Urinary bladder (tissue), 4 donors: ENCODE measurements at regions not wholly inside any gene's neighbourhood (a gene's known extent, or its start where the extent isn't known, plus 50 kb on each side); places are given as distances from the start of the nearest gene placed in this dataset. TPM values are rescaled to one million over a fixed set of nuclear protein-coding genes. Genes with fewer than 3 reads are reported as not detected.
A peak's percentile ranks its signal among the peaks of the same experiment; 100 is the strongest.
"Not testable (repeated sequence)": the region's sequence is repeated elsewhere in the genome, so short reads cannot be mapped to it uniquely, and the experiment has no call there.

Source experiments
- DNase-seq: peaks from one replicate; pipeline ENCODE4 v3.0.0-alpha.2; 2015; ENCODE audit errors: extremely low spot score
- H3K27ac ChIP-seq: one replicate; pipeline ENCODE4 v1.5.1; 2013; ENCODE audit warnings: low read depth, mild to moderate bottlenecking, moderate library complexity
- H3K36me3 ChIP-seq: one replicate; pipeline ENCODE4 v1.6.1; 2013; ENCODE audit warnings: mild to moderate bottlenecking, moderate library complexity; ENCODE audit not compliant: insufficient read depth
- H3K4me1 ChIP-seq: one replicate; pipeline ENCODE4 v1.6.1; 2013; ENCODE audit warnings: mild to moderate bottlenecking, moderate library complexity; ENCODE audit not compliant: insufficient read depth
- H3K4me3 ChIP-seq: one replicate; pipeline ENCODE4 v1.5.1; 2013; ENCODE audit warnings: low read depth, low read length
- WGBS: extraction: QIAGEN DNeasy Blood & Tissue Kit; methylation state at CpG from one replicate; pipeline ENCODE4 v1.1.7; 2013; 5-methylcytosine and 5-hydroxymethylcytosine counted together
- small RNA-seq: library from RNA; depleted of rRNA; stranded (forward); fragments of <200 nt; gene quantifications from one replicate; pipeline ENCODE3, GENCODE V24; 2014
- donor health status: healthy with polysubstance abuse.
- donor health status: healthy.

GRCh38 chr16:29607428-29607823, 55.6 kb upstream of the SPN start:
- H3K4me3 ChIP-seq, H3K4me1 ChIP-seq, DNase-seq, H3K36me3 ChIP-seq: not testable (repeated sequence)
- H3K27ac ChIP-seq: peak overlapping the region; percentile 18
- WGBS: 27% methylated on average over 11 of the region's 11 CpGs

- DNase-seq: not testable (repeated sequence)
Observed at GRCh38 chr16:29612381-29613306, 50.4 kb upstream of the SPN start.

More at GRCh38 chr16:29612381-29613306, 50.4 kb upstream of the SPN start:
- peak overlapping the region; percentile 54 for H3K4me3 ChIP-seq
- H3K36me3 ChIP-seq, H3K4me1 ChIP-seq, H3K27ac ChIP-seq: not testable (repeated sequence)
- 2% methylated on average over 45 of the region's 48 CpGs for WGBS

Small RNAs in the stretch of these regions (small RNA-seq; reads per million reads assigned to genes)
- not detected for gene MIR3680-2
